ENCODE measurements at regions not wholly inside any gene's neighbourhood (a gene's known extent, or its start where the extent isn't known, plus 50 kb on each side); places are given as distances from the start of the nearest gene placed in this dataset.

DNA sequence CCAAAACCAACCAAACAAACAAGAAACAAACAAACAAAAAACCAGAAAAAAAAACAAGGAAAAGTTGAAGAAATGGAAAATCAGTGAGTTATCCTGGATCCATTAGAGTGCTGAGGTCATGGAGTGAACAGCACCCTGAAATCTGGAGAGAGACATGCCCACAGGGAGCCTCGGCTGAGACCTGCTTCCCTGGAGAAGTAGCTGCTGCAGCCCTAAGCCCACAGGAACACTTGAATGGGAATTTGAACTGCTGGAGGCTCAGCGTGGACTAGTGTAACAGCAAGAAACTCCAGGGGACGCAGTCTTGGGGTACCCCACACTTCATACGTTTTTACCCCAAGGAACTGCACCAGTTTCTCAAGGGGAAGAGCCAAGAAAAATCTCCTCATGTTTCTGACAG, 144.1 kb upstream of the UBE3A start:
- TF ChIP-seq, protein P1, sequence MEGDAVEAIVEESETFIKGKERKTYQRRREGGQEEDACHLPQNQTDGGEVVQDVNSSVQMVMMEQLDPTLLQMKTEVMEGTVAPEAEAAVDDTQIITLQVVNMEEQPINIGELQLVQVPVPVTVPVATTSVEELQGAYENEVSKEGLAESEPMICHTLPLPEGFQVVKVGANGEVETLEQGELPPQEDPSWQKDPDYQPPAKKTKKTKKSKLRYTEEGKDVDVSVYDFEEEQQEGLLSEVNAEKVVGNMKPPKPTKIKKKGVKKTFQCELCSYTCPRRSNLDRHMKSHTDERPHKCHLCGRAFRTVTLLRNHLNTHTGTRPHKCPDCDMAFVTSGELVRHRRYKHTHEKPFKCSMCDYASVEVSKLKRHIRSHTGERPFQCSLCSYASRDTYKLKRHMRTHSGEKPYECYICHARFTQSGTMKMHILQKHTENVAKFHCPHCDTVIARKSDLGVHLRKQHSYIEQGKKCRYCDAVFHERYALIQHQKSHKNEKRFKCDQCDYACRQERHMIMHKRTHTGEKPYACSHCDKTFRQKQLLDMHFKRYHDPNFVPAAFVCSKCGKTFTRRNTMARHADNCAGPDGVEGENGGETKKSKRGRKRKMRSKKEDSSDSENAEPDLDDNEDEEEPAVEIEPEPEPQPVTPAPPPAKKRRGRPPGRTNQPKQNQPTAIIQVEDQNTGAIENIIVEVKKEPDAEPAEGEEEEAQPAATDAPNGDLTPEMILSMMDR (IDR thresholded peaks at IDR 0.05; ENCODE audit: extremely low read depth in 1 of 2, insufficient read depth in 1 of 2, low read depth in 1 of 2, low read length in 2 of 2), result no peak
- TF ChIP-seq POLR2A (IDR thresholded peaks at IDR 0.05; ENCODE audit: low read depth, low read length) (no peak), MYC (IDR thresholded peaks at IDR 0.05; ENCODE audit: low read depth, low read length) (no peak), POLR2AphosphoS5 (IDR thresholded peaks at IDR 0.05; ENCODE audit: insufficient read depth, low read depth, low read length) (no peak), GATA2 (IDR thresholded peaks at IDR 0.05; ENCODE audit: insufficient read depth, insufficient read length, low read depth, low read length) (no peak)
